Kidney epithelial cell (primary cell): ENCODE measurements at regions not wholly inside any gene's neighbourhood (a gene's known extent, or its start where the extent isn't known, plus 50 kb on each side); places are given as distances from the start of the nearest gene placed in this dataset.

Experiments used
- DNase-seq: peaks from one replicate; pipeline ENCODE4 v3.0.0-alpha.2; 2010; ENCODE audit warnings: low read depth
- H3K27me3 ChIP-seq: 2 replicates; pipeline ENCODE4 v1.6.0; 2011; ENCODE audit warnings: low read length; ENCODE audit not compliant: control insufficient read depth, insufficient read depth
- H3K36me3 ChIP-seq: 2 replicates; pipeline ENCODE4 v1.5.1; 2011; ENCODE audit warnings: low read length; ENCODE audit not compliant: control insufficient read depth, insufficient read depth
- H3K4me3 ChIP-seq: 2 replicates; pipeline ENCODE4 v1.5.1; 2011; ENCODE audit warnings: low read depth, mild to moderate bottlenecking, control low read depth, low read length
- TF ChIP-seq, protein P1 (sequence below): IDR thresholded peaks from 2 replicates; pipeline ENCODE4 v1.5.1; 2011; ENCODE audit warnings: mild to moderate bottlenecking, moderate library complexity, low read length, control low read depth, inconsistent platforms; ENCODE audit not compliant: insufficient read depth, poor library complexity, severe bottlenecking

DNA sequence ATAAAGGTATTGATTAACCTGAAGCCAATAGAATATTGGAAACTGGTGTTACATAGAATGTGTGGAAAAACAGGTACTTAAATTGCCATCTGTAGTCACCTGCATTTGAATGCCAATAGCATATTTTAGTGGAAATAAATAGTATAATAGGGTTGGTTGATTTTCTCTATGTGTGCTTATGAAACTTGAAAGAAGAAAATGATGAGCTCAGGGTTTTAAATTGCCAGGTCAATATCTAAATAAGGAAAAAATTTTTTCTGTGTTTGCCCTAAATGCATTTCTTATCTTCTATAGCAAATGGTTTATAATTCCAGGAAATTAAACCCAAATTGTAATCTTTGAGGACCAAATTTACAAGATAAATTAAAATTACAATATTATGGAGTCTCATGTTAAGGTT, 626.6 kb downstream of the CDH8 start:
- TF ChIP-seq, protein P1, sequence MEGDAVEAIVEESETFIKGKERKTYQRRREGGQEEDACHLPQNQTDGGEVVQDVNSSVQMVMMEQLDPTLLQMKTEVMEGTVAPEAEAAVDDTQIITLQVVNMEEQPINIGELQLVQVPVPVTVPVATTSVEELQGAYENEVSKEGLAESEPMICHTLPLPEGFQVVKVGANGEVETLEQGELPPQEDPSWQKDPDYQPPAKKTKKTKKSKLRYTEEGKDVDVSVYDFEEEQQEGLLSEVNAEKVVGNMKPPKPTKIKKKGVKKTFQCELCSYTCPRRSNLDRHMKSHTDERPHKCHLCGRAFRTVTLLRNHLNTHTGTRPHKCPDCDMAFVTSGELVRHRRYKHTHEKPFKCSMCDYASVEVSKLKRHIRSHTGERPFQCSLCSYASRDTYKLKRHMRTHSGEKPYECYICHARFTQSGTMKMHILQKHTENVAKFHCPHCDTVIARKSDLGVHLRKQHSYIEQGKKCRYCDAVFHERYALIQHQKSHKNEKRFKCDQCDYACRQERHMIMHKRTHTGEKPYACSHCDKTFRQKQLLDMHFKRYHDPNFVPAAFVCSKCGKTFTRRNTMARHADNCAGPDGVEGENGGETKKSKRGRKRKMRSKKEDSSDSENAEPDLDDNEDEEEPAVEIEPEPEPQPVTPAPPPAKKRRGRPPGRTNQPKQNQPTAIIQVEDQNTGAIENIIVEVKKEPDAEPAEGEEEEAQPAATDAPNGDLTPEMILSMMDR, result no peak
- DNase-seq, result no peak
- no peaks in the 10 kb centered on the region for H3K27me3 ChIP-seq

DNA sequence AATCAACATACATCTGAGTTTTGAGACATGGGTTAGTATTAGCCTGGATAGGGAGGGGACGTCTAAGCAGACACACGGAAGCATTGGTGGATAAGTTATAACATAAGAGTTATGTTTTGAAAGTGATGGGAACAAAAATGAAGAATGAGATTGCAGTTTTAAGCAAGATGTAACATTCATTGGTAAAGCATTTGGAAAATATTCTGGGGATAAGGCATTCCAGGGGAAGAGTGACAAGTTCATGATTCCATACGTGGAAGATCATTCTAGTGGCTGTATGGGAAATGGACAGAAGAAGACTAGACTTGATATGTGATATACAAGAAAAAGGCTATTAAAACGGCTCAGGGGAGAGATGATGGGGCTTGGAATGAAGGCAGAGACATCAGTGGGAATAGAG, 632.9 kb downstream of the CDH8 start:
- Histone ChIP-seq H3K27me3 (no peaks in the 10 kb centered on the region), H3K4me3 (no peak overlapping the region), H3K36me3 (no peaks in the 10 kb centered on the region)
- TF ChIP-seq, protein P1, result no peak
- DNase-seq, result no peak

More for the DNA sequence above, 626.6 kb downstream of the CDH8 start:
- no peaks in the 10 kb centered on the region for H3K36me3 ChIP-seq
- H3K4me3 ChIP-seq, result no peak overlapping the region

DNA sequence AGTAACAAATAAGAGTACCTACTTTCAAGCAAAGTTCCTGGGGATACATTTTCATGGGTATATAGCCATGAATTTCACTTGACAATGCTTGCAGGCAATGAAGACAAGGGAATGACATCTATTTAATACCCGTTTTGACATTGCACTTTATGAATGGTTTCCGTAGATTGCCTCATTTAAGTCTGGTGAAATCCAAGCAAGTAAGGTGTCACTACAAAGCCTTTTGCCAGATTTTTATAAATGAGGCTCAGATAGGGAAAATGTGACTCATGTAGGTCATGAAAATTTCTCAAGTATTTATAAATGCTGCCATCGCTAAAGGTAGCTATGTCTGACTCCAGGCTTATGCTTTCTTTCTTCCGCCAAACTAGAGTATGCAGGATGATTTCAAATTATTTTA, 644.3 kb downstream of the CDH8 start:
- TF ChIP-seq, protein P1, result no peak
- Histone ChIP-seq H3K4me3 (no peak overlapping the region), H3K36me3 (no peaks in the 10 kb centered on the region), H3K27me3 (no peaks in the 10 kb centered on the region)
- no peak for DNase-seq

DNA sequence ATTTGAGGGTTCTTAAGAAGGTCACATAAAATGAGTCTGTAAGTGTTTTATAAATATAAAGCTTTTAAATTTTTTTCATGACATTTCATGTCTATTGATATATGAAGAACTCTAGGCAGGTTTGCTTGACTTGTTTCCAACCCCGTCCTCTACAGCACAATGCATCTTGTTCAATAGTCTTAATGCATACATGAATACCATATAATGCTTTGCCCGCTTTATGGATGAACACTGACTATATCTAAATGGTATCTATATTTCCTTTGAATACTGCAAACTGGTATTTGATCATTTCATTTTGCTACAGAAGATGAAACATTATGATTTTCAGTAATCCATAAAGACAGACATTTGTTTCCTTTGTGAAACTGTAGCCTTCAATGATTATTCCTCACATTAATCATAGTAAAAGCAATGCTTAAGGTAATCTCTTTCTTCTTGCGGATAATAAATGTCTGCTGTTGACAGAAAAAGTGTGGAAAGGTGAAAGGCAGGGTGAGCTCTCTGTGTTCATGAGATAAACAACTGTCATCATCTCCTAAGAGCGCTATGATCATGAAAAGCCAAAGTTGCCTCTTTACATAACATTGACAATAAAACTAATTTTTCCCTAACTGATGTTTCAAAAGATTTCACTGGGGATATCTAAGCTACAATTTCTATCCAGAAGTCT, 645.1 kb downstream of the CDH8 start:
- Histone ChIP-seq H3K4me3 (no peak overlapping the region), H3K36me3 (no peaks in the 10 kb centered on the region), H3K27me3 (no peaks in the 10 kb centered on the region)
- TF ChIP-seq, protein P1, result no peak
- DNase-seq, result no peak

DNA sequence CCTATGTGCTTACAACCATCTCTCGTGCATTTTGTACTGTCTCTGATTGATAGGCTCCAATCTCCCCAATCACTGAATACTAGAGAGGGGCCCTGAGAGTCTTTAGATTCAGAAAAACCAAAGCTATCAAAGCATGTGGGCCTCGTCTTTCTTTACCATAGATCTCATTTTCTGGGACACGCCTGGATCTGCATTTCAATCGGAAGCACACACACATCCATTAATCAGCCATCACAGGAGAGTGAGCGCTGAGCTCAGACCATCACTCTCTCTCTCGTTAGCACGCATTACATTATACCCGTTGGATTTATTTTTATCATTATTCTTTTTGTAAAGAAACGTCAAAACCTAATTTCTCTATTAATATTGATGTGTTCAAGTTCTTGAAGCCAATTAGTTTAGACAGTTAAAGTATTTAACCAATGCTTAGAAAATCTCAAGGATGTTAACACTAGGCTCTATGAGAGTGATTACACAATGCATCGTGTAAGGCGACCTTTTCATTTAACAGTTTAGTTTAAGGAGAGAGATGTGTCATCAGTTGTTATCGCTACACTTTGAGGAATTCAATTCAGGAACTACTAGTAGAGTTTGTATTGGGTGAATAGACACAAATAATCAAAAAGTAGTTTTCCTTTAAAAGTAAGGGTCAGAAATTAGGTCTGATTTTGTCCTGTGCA, 650.7 kb downstream of the CDH8 start:
- TF ChIP-seq, protein P1, result no peak
- Histone ChIP-seq H3K27me3 (no peaks in the 10 kb centered on the region), H3K4me3 (no peak overlapping the region), H3K36me3 (no peaks in the 10 kb centered on the region)
- DNase-seq, result no peak
